SK-N-MC (cell line): ENCODE measurements at regions not wholly inside any gene's neighbourhood (a gene's known extent, or its start where the extent isn't known, plus 50 kb on each side); places are given as distances from the start of the nearest gene placed in this dataset.

Source experiments
- DNase-seq: peaks from one replicate; pipeline ENCODE4 v3.0.0-alpha.2; 2011; ENCODE audit warnings: low read depth, low spot score
- H3K27ac ChIP-seq: fragments of 200-600 bp; sonication (generic); 2 replicates; pipeline ENCODE4 v1.5.1; 2016; ENCODE audit warnings: mixed run types
- H3K36me3 ChIP-seq: fragments of 200-600 bp; sonication (generic); 2 replicates; pipeline ENCODE4 v1.6.1; 2017; ENCODE audit warnings: antibody characterized with exemption, low read length, mixed read lengths; ENCODE audit not compliant: insufficient read depth
- H3K4me3 ChIP-seq: fragments of 200-600 bp; sonication (generic); 2 replicates; pipeline ENCODE4 v1.5.1; 2016
- H3K9ac ChIP-seq: fragments of 200-600 bp; sonication (generic); 2 replicates; pipeline ENCODE4 v1.8.0; 2017; ENCODE audit warnings: mixed run types, mixed read lengths; ENCODE audit not compliant: insufficient read length
- H3K9me3 ChIP-seq: fragments of 200-600 bp; sonication (generic); 2 replicates; pipeline ENCODE4 v1.6.1; 2017; ENCODE audit warnings: low read depth, mild to moderate bottlenecking, antibody characterized with exemption, low read length, moderate library complexity, mixed read lengths
- EZH2 ChIP-seq: fragments of 200-600 bp; sonication (generic); IDR thresholded peaks from one replicate; pipeline ENCODE4 v1.6.1; 2017; ENCODE audit warnings: antibody characterized with exemption
- FOXP2 ChIP-seq: optimal IDR thresholded peaks from 2 replicates; pipeline ENCODE3; 2011; ENCODE audit warnings: mild to moderate bottlenecking, moderate library complexity; ENCODE audit not compliant: insufficient read depth; ENCODE audit errors: extremely low read length, control extremely low read depth
- POLR2AphosphoS5 ChIP-seq: IDR thresholded peaks from 2 replicates; pipeline ENCODE4 v1.6.1; 2012; ENCODE audit warnings: mild to moderate bottlenecking, low read depth, low read length, borderline replicate concordance

- no peaks in the 10 kb centered on the region for H3K9me3 ChIP-seq
- H3K36me3 ChIP-seq, result peaks cover 3% of the 10 kb centered on the region; the same call in 1 of the 2 replicates
- no peak overlapping the region for H3K9ac ChIP-seq
- no peak for TF ChIP-seq EZH2
- TF ChIP-seq FOXP2, result no peak
- TF ChIP-seq POLR2AphosphoS5, result no peak
- no peak overlapping the region for H3K4me3 ChIP-seq
- no peak overlapping the region; the same call in 1 of the 2 replicates for H3K27ac ChIP-seq
- DNase-seq, result no peak
Measured at GRCh38 chr12:17369556-17369955, 720.4 kb downstream of the RERGL start.

DNA sequence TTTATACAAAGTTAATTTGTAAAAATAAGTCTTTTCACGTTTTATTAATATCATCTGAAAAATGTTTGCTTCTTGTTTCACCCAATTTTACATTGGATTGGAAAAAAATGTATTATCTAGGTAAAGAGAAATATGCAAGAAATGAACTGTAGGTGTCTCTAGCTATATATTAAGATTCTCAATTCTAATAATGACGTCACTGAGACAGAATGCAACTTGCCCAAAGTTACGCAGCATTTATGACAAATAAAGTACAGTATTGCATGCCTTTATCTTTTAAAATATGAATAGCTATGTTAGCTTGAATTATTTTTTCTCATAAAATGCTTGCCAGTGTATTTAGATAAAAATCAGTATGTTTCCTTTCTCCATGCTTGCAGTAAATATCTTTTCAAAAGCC is 728.8 kb downstream of the RERGL start:
- Histone ChIP-seq H3K9ac (no peak overlapping the region), H3K36me3 (no peaks in the 10 kb centered on the region), H3K27ac (no peak overlapping the region), H3K4me3 (no peak overlapping the region), H3K9me3 (no peaks in the 10 kb centered on the region)
- no peak for DNase-seq
- no peak for TF ChIP-seq POLR2AphosphoS5
- no peak for TF ChIP-seq FOXP2
- TF ChIP-seq EZH2, result no peak

DNA sequence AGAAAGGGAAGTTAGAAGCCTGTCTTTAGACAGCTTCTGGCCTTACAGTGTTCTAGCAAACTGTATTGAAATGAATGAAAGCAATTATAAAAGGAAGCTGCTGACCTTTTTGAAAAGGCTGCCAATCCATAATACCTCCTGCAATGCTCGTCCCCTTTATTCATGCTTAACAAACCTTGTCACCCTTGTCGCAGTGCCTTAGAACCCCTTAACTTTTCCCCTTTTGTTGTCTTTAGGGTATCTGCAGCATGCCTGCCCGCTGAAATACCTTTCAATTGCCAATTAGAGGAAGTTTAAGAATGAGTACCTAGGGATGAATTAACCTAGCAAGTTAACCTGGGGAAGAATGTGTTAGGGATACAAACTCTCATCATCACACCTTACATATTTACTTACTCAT is 731.2 kb downstream of the RERGL start:
- H3K9ac ChIP-seq, result no peak overlapping the region
- H3K4me3 ChIP-seq, result no peak overlapping the region
- H3K27ac ChIP-seq, result no peak overlapping the region
- H3K9me3 ChIP-seq, result no peaks in the 10 kb centered on the region
- TF ChIP-seq POLR2AphosphoS5, result no peak
- no peak for TF ChIP-seq EZH2
- no peak for TF ChIP-seq FOXP2
- DNase-seq, result no peak
- no peaks in the 10 kb centered on the region for H3K36me3 ChIP-seq

GRCh38 chr12:17357396-17357795 is 732.6 kb downstream of the RERGL start:
- Histone ChIP-seq H3K36me3 (no peaks in the 10 kb centered on the region), H3K27ac (no peak overlapping the region), H3K9me3 (no peaks in the 10 kb centered on the region), H3K4me3 (no peak overlapping the region), H3K9ac (no peak overlapping the region)
- DNase-seq, result no peak
- no peak for TF ChIP-seq EZH2
- no peak for TF ChIP-seq POLR2AphosphoS5
- no peak for TF ChIP-seq FOXP2

DNA sequence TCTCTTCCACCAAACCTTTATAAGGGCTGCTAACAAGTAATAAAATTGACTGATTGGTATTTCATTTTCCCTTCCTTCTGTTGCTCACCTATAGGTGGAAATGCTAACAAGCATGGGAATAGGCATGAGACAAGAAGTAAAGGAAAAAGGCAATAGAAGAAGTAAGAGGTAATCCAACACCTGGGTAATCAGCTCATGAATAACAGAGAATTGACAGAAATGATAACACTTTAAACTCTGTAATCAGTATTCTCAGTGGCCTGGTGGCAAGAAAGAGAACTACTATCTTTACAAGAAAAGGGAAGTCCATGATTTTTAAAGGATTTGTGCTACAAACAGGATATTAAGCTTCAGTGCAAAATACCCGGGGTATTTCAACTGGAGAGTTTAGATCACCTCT is 737.8 kb downstream of the RERGL start:
- no peaks in the 10 kb centered on the region for H3K9me3 ChIP-seq
- H3K4me3 ChIP-seq, result no peak overlapping the region
- no peak for TF ChIP-seq EZH2
- no peak for TF ChIP-seq POLR2AphosphoS5
- TF ChIP-seq FOXP2, result no peak
- no peak overlapping the region for H3K27ac ChIP-seq
- DNase-seq, result no peak
- no peaks in the 10 kb centered on the region for H3K36me3 ChIP-seq
- no peak overlapping the region for H3K9ac ChIP-seq

GRCh38 chr12:17348311-17348710 is 741.7 kb downstream of the RERGL start:
- H3K36me3 ChIP-seq, result no peaks in the 10 kb centered on the region
- no peak for DNase-seq
- H3K9me3 ChIP-seq, result no peaks in the 10 kb centered on the region
- H3K9ac ChIP-seq, result no peak overlapping the region
- TF ChIP-seq EZH2 (no peak), POLR2AphosphoS5 (no peak), FOXP2 (no peak)
- no peak overlapping the region for H3K27ac ChIP-seq
- H3K4me3 ChIP-seq, result no peak overlapping the region

DNA sequence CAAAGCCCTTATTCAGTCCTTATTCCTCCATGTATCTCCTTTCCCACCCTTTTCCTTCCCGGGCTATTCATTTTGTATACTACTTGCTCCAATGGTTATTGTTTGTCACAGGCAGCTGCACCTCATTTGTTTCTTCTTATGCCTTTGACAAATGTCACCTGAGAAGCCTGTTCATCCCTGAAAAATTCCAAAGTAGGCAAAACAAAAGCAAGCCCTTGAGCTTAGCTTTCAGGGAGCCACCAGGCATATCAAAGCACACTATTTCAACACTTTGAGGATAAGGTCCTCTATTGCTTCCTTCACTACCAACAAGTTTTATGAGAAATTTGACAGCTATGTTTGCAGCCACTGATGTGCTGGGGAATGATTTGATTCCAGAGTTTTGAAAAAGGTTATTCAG is 738.7 kb upstream of the LMO3 start:
- Histone ChIP-seq H3K36me3 (no peaks in the 10 kb centered on the region), H3K9me3 (peaks cover 3% of the 10 kb centered on the region; the same call in 1 of the 2 replicates), H3K9ac (no peak overlapping the region), H3K4me3 (no peak overlapping the region), H3K27ac (no peak overlapping the region)
- no peak for DNase-seq
- TF ChIP-seq POLR2AphosphoS5 (no peak), FOXP2 (no peak), EZH2 (no peak)

- DNase-seq, result no peak
- Histone ChIP-seq H3K27ac (no peak overlapping the region), H3K9ac (no peak overlapping the region), H3K4me3 (no peak overlapping the region), H3K9me3 (peaks cover 3% of the 10 kb centered on the region; the same call in 1 of the 2 replicates), H3K36me3 (no peaks in the 10 kb centered on the region)
- TF ChIP-seq EZH2 (no peak), POLR2AphosphoS5 (no peak), FOXP2 (no peak)
Measured at GRCh38 chr12:17342381-17342961, 736.5 kb upstream of the LMO3 start.

- H3K27ac ChIP-seq, result no peak overlapping the region
- TF ChIP-seq FOXP2 (no peak), POLR2AphosphoS5 (no peak), EZH2 (no peak)
- no peak overlapping the region for H3K9ac ChIP-seq
- peaks cover 3% of the 10 kb centered on the region; the same call in 1 of the 2 replicates for H3K9me3 ChIP-seq
- no peak for DNase-seq
- no peak overlapping the region for H3K4me3 ChIP-seq
- no peaks in the 10 kb centered on the region for H3K36me3 ChIP-seq
Measured at GRCh38 chr12:17335487-17335886, 729.5 kb upstream of the LMO3 start.
